Naive thymus-derived CD4-positive, alpha-beta T cell (primary cell): ENCODE measurements at regions not wholly inside any gene's neighbourhood (a gene's known extent, or its start where the extent isn't known, plus 50 kb on each side); places are given as distances from the start of the nearest gene placed in this dataset.

Experiments used
- ATAC-seq: fragments of 150-1000 bp; cut with Tn5 transposase; 2 replicates; pipeline ENCODE4 v1.10.0; 2021; ENCODE audit warnings: mild to moderate bottlenecking, moderate library complexity
- CTCF ChIA-PET: fragments of 350-600 bp; sonication (Branson Sonifier 250); formaldehyde crosslinking; loops from one replicate; lab custom pipeline; 2021; ENCODE audit warnings: antibody characterized with exemption; lab: Charles Lee
- POLR2A ChIA-PET: fragments of 350-600 bp; sonication (Branson Sonifier 250); formaldehyde crosslinking; loops from one replicate; lab custom pipeline; 2021; ENCODE audit warnings: antibody characterized with exemption, inconsistent platforms; lab: Charles Lee
- DNase-seq, 9 donors: peaks; one replicate each; pipeline versions ENCODE4 v3.0.0 to v3.0.0-alpha.2; 2020 to 2022; ENCODE audit warnings: mixed read lengths in 1 of 9
- H3K27ac ChIP-seq: one replicate; pipeline ENCODE4 v1.7.0; 2013; ENCODE audit warnings: mild to moderate bottlenecking, low read depth, low read length, moderate library complexity
- H3K27me3 ChIP-seq, 2 donors: one replicate each; pipeline ENCODE4 v1.7.0; 2013; ENCODE audit warnings: low read length in 2 of 2, mild to moderate bottlenecking in 2 of 2, moderate library complexity in 2 of 2; ENCODE audit not compliant: control insufficient read depth in 2 of 2, insufficient read depth in 2 of 2
- H3K36me3 ChIP-seq, 3 experiments: 1 replicate in 2 of 3; 2 replicates in 1 of 3; pipeline ENCODE4 v1.7.0; 2013; ENCODE audit warnings: low read length in 3 of 3, mild to moderate bottlenecking in 3 of 3, moderate library complexity in 1 of 3; ENCODE audit not compliant: insufficient read depth in 3 of 3, control insufficient read depth in 2 of 3
- H3K4me1 ChIP-seq, 2 donors: one replicate each; pipeline ENCODE4 v1.7.0; 2013; ENCODE audit warnings: low read length in 2 of 2, mild to moderate bottlenecking in 2 of 2, moderate library complexity in 1 of 2; ENCODE audit not compliant: control insufficient read depth in 2 of 2, insufficient read depth in 2 of 2
- H3K4me3 ChIP-seq: 2 replicates; pipeline ENCODE4 v1.7.0; 2013; ENCODE audit warnings: mild to moderate bottlenecking, low read length
- H3K9me3 ChIP-seq, 3 experiments: 1 replicate in 2 of 3; 2 replicates in 1 of 3; pipeline ENCODE4 v1.7.0; 2013; ENCODE audit warnings: low read length in 3 of 3; ENCODE audit not compliant: control insufficient read depth in 2 of 3
- H3K27ac Mint-ChIP-seq, 9 donors: one replicate each; pipeline ENCODE4 v1.8.0; 2020 to 2022; ENCODE audit warnings: mixed read lengths in 9 of 9, mild to moderate bottlenecking in 8 of 9, moderate library complexity in 5 of 9, inconsistent platforms in 2 of 9
- H3K27me3 Mint-ChIP-seq, 5 donors: one replicate each; pipeline ENCODE4 v1.8.0; 2021 to 2022; ENCODE audit warnings: mixed read lengths in 5 of 5, mild to moderate bottlenecking in 1 of 5
- H3K36me3 Mint-ChIP-seq, 5 donors: one replicate each; pipeline ENCODE4 v1.8.0; 2020 to 2022; ENCODE audit warnings: mixed read lengths in 5 of 5, mild to moderate bottlenecking in 3 of 5, inconsistent platforms in 1 of 5
- H3K4me1 Mint-ChIP-seq, 7 donors: one replicate each; pipeline ENCODE4 v1.8.0; 2020 to 2022; ENCODE audit warnings: mixed read lengths in 7 of 7, mild to moderate bottlenecking in 3 of 7, inconsistent platforms in 1 of 7
- H3K4me3 Mint-ChIP-seq, 10 donors: one replicate each; pipeline ENCODE4 v1.8.0; 2020 to 2022; ENCODE audit warnings: mild to moderate bottlenecking in 10 of 10, mixed read lengths in 10 of 10, moderate library complexity in 6 of 10, inconsistent platforms in 2 of 10
- H3K9me3 Mint-ChIP-seq, 11 donors: one replicate each; pipeline ENCODE4 v1.8.0; 2020 to 2022; ENCODE audit warnings: mixed read lengths in 11 of 11, mild to moderate bottlenecking in 4 of 11, inconsistent platforms in 1 of 11, moderate library complexity in 1 of 11
- intact Hi-C, 2 donors: fragments of 100-400 bp; cut with micrococcal nuclease; formaldehyde crosslinking; loops; one replicate each; pipeline ENCODE4 v1.15.1; 2023

GRCh38 chr18:56358608-56359280 is 279.6 kb downstream of the TXNL1 start:
- intact Hi-C loops: no loop called here

GRCh38 chr18:56353663-56354260 is 284.6 kb downstream of the TXNL1 start:
- no peak for ATAC-seq

More at GRCh38 chr18:56358608-56359280, 279.6 kb downstream of the TXNL1 start:
- peaks cover 0 to 14% (median 0%) of the 10 kb centered on the region in 5 donors for H3K36me3 Mint-ChIP-seq
- Histone ChIP-seq H3K27me3 (no peaks in the 10 kb centered on the region), H3K27ac (no peak overlapping the region), H3K9me3 (no peaks in the 10 kb centered on the region), H3K4me1 (no peaks in the 10 kb centered on the region), H3K4me3 (no peak overlapping the region), H3K36me3 (no peaks in the 10 kb centered on the region)
- DNase-seq: no peak
- H3K4me1 Mint-ChIP-seq: no peaks in the 10 kb centered on the region
- POLR2A ChIA-PET: no interaction called here
- peaks cover 0 to 10% (median 0%) of the 10 kb centered on the region in 5 donors for H3K27me3 Mint-ChIP-seq
- no peak overlapping the region for H3K27ac Mint-ChIP-seq
- no peak for ATAC-seq
- no peak overlapping the region for H3K4me3 Mint-ChIP-seq
- CTCF ChIA-PET: no interaction called here
- peaks cover 4 to 22% (median 12%) of the 10 kb centered on the region in 11 donors for H3K9me3 Mint-ChIP-seq

GRCh38 chr18:56351911-56352500 is 286.4 kb downstream of the TXNL1 start:
- CTCF ChIA-PET: no interaction called here
- Mint-ChIP-seq H3K9me3 (peaks cover 0 to 18% (median 4%) of the 10 kb centered on the region in 11 donors), H3K27ac (no peak overlapping the region), H3K27me3 (peaks cover 0 to 9% (median 0%) of the 10 kb centered on the region in 5 donors), H3K4me3 (no peak overlapping the region), H3K36me3 (peaks cover 0 to 9% (median 0%) of the 10 kb centered on the region in 5 donors), H3K4me1 (no peaks in the 10 kb centered on the region)
- Histone ChIP-seq H3K27me3 (no peaks in the 10 kb centered on the region), H3K9me3 (no peaks in the 10 kb centered on the region), H3K4me1 (no peaks in the 10 kb centered on the region), H3K27ac (no peak overlapping the region), H3K4me3 (no peak overlapping the region), H3K36me3 (no peaks in the 10 kb centered on the region)
- DNase-seq (no peak), ATAC-seq (no peak)
- intact Hi-C loops: no loop called here
- POLR2A ChIA-PET: no interaction called here

More at GRCh38 chr18:56353663-56354260, 284.6 kb downstream of the TXNL1 start:
- no peaks in the 10 kb centered on the region for H3K4me1 ChIP-seq
- intact Hi-C loops: no loop called here
- H3K36me3 Mint-ChIP-seq: peaks cover 0 to 9% (median 0%) of the 10 kb centered on the region in 5 donors
- H3K27me3 ChIP-seq: no peaks in the 10 kb centered on the region
- H3K4me3 ChIP-seq: no peak overlapping the region
- H3K9me3 Mint-ChIP-seq: peaks cover 0 to 18% (median 4%) of the 10 kb centered on the region in 11 donors
- ChIA-PET CTCF (no interaction called here), POLR2A (no interaction called here)
- no peaks in the 10 kb centered on the region for H3K9me3 ChIP-seq
- H3K27ac ChIP-seq: no peak overlapping the region
- H3K36me3 ChIP-seq: no peaks in the 10 kb centered on the region
- no peak for DNase-seq
- H3K4me3 Mint-ChIP-seq: no peak overlapping the region
- peaks cover 0 to 10% (median 0%) of the 10 kb centered on the region in 5 donors for H3K27me3 Mint-ChIP-seq
- no peak overlapping the region for H3K27ac Mint-ChIP-seq
- H3K4me1 Mint-ChIP-seq: no peaks in the 10 kb centered on the region

- Mint-ChIP-seq H3K27ac (no peak overlapping the region), H3K36me3 (no peaks in the 10 kb centered on the region), H3K4me3 (no peak overlapping the region), H3K4me1 (no peaks in the 10 kb centered on the region), H3K27me3 (peaks cover 0 to 6% (median 0%) of the 10 kb centered on the region in 5 donors), H3K9me3 (peaks cover 0 to 14% (median 2%) of the 10 kb centered on the region in 11 donors)
- intact Hi-C loops: no loop called here
- Histone ChIP-seq H3K27ac (no peak overlapping the region), H3K9me3 (no peaks in the 10 kb centered on the region), H3K36me3 (no peaks in the 10 kb centered on the region), H3K27me3 (peaks cover 0 to 2% of the 10 kb centered on the region in 2 donors), H3K4me3 (no peak overlapping the region), H3K4me1 (no peaks in the 10 kb centered on the region)
- no peak for ATAC-seq
- POLR2A ChIA-PET: no interaction called here
- CTCF ChIA-PET: no interaction called here
- no peak for DNase-seq
These were observed 300.9 kb downstream of the TXNL1 start for GRCh38 chr18:56337507-56337906.

GRCh38 chr18:56333839-56334238 is 304.6 kb downstream of the TXNL1 start:
- H3K9me3 ChIP-seq: no peaks in the 10 kb centered on the region
- Mint-ChIP-seq H3K27me3 (peaks cover 0 to 17% (median 0%) of the 10 kb centered on the region in 5 donors), H3K4me1 (no peaks in the 10 kb centered on the region), H3K9me3 (peaks cover 0 to 4% (median 0%) of the 10 kb centered on the region in 11 donors), H3K4me3 (no peak overlapping the region), H3K27ac (no peak overlapping the region), H3K36me3 (no peaks in the 10 kb centered on the region)
- no peak overlapping the region for H3K4me3 ChIP-seq
- ChIA-PET CTCF (no interaction called here), POLR2A (no interaction called here)
- no peaks in the 10 kb centered on the region for H3K36me3 ChIP-seq
- no peaks in the 10 kb centered on the region for H3K27me3 ChIP-seq
- intact Hi-C loops: no loop called here
- no peaks in the 10 kb centered on the region for H3K4me1 ChIP-seq
- ATAC-seq (no peak), DNase-seq (no peak)
- H3K27ac ChIP-seq: no peak overlapping the region

GRCh38 chr18:56333146-56333545 is 305.2 kb downstream of the TXNL1 start:
- no peaks in the 10 kb centered on the region for H3K4me1 Mint-ChIP-seq
- ChIA-PET CTCF (no interaction called here), POLR2A (no interaction called here)
- peaks cover 0 to 17% (median 0%) of the 10 kb centered on the region in 5 donors for H3K27me3 Mint-ChIP-seq
- H3K27ac Mint-ChIP-seq: no peak overlapping the region
- H3K27me3 ChIP-seq: no peaks in the 10 kb centered on the region
- H3K27ac ChIP-seq: no peak overlapping the region
- no peaks in the 10 kb centered on the region for H3K9me3 ChIP-seq
- intact Hi-C loops: no loop called here
- H3K9me3 Mint-ChIP-seq: peaks cover 0 to 7% (median 0%) of the 10 kb centered on the region in 11 donors
- no peak for ATAC-seq
- no peak for DNase-seq
- no peaks in the 10 kb centered on the region for H3K36me3 ChIP-seq
- no peak overlapping the region for H3K4me3 ChIP-seq
- H3K36me3 Mint-ChIP-seq: no peaks in the 10 kb centered on the region
- no peak overlapping the region for H3K4me3 Mint-ChIP-seq
- H3K4me1 ChIP-seq: no peaks in the 10 kb centered on the region
